Superior temporal gyrus (tissue), 1 donor: ENCODE measurements at regions not wholly inside any gene's neighbourhood (a gene's known extent, or its start where the extent isn't known, plus 50 kb on each side); places are given as distances from the start of the nearest gene placed in this dataset.
"Not testable (repeated sequence)": the region's sequence is repeated elsewhere in the genome, so short reads cannot be mapped to it uniquely, and the experiment has no call there.

Experiments used
- DNase-seq: peaks from one replicate; pipeline ENCODE4 v3.0.0-alpha.2; 2016; ENCODE audit errors: extremely low spot score

DNA sequence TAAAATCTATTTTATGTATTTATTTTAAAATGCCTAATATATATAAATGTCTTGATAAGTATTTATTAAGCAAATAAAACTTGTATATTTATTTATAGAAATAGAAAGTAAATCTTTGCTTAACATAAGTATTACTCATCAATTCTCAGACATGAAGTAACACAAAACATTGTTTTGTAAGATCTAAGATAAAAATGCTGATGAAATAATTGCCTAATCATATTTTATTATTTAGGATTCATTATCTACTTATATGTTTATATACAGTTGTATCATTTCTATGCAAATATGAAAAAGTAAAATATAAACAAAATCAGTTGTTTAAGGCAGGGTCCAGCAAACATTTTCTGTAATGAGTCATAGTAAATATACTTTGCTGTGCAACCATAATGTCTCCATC, 507.8 kb upstream of the CNTN5 start:
- DNase-seq = no peak

GRCh38 chr11:98531576-98531975, 489.2 kb upstream of the CNTN5 start:
- no peak for DNase-seq

DNA sequence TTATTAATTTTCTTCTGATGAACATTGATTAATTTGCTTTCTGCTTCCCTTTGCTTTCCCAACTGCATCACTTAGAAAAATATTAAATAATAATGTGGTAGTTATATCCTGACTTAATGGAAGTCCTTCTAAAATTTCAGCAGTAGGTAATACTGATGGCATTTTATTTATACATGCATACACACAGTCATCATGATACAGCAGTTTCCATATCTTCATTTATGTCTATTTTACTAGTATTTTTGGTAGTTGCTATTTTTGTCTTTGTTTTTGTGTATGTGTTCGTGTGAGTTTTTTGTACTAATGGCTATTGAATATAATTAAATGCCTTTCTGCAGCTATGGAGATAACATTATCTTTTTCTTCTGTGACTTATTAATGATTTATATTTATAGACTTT, 484.7 kb upstream of the CNTN5 start:
- no peak for DNase-seq

DNA sequence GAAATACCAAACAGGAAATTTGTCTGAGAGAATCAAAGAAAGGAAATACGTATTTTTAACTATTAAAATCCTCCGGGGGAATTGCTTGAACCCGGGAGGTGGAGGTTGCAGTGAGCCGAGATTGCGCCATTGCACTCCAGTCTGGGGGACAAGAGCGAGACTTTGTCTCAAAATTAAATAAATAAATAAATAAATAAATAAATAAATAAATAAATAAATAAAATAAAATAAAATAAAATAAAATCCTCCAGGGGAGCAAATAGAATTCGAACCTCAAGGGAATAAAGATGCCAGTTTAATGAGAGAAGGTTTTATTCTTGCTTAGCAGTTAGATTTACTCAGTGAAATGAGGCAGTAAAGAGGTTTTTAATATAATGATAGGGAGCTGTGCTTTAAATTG, 482.4 kb upstream of the CNTN5 start:
- not testable (repeated sequence) for DNase-seq

- DNase-seq = no peak
These were observed 475.1 kb upstream of the CNTN5 start for GRCh38 chr11:98545544-98546175.

DNA sequence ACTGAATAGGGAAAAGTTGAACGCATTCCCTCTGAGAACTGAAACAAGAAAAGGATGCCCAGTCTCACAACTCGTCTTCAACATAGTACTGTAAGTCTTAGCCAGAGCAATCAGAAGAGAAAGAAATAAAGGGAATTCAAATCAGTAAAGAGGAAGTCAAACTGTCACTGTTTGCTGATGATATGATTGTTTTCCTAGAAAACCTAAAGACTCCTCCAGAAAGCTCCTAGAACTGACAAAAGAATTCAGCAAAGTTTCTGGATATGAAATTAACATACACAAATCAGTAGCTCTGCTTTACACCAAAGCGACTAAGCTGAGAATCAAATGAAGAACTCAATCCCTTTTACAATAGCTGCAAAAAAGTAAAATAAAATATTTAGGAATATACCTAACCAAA, 471.2 kb upstream of the CNTN5 start:
- no peak for DNase-seq

GRCh38 chr11:98559961-98560360, 460.8 kb upstream of the CNTN5 start:
- DNase-seq = no peak

- no peak for DNase-seq
These were observed 459.5 kb upstream of the CNTN5 start for GRCh38 chr11:98561252-98561651.

DNA sequence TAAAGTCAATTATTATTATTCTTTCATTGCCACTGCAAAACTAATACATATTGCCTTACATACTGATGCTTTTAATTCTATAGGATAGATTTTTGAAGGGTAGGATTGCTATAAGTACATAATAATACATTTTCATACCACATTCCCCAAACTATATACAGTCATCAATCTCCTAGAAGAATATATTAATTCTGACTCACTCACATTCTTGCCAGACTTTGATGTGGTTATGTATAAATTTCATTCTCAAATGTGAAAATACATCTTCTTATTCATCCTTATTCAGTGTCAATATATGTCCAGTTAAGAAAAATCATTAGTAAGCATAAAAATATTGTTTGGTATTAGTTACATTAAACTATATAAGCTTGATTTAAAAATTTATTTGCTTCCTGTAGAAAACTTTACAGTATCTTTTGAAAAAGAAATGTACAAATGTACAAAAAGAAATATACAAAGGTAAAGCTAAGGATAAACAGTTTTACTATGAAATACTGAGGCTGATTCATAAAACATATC, 458.8 kb upstream of the CNTN5 start:
- no peak for DNase-seq

GRCh38 chr11:98564233-98564632, 456.5 kb upstream of the CNTN5 start:
- no peak for DNase-seq

- no peak for DNase-seq
These were observed 455.9 kb upstream of the CNTN5 start for GRCh38 chr11:98564881-98565280.

GRCh38 chr11:98565311-98565710, 455.4 kb upstream of the CNTN5 start:
- DNase-seq = no peak

- DNase-seq = no peak
These were observed 453.8 kb upstream of the CNTN5 start for GRCh38 chr11:98566978-98567377.

DNA sequence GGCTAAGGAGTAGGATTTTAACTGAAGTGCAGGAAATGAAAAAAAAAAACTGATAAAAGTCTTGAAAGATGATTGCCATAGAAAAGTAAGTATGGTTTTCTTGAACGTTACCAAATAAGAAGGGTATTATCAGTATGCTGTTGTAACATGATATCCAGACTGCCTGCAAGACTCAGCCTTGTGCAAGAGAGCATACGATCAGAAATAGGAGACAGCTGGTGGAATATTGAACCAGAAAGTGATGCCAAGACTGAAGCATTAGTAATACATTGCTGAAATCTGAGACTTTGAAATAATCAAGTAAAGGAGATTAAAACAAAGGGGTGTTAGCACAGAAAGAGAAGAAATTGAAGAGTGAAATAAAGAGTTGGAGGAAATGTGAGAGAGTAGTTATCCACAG, 452.7 kb upstream of the CNTN5 start:
- no peak for DNase-seq

DNA sequence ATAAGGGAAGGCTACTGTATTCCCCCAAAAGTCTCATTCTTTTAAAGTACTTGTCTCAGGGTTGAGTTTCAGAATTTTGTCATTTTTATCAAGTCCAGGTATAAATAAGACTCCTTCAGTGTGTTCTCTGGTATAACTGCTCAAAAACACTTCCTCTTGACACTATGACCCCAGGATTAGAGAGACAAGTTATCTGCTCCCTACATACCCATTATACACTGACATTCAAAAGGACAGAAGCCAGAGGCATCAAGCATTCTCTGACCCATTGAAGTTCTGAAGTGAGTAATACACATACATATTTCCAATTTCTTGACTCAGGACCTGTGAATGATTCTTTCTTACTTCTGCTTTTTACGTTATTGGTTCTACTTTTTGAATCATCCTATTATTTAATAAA, 447.8 kb upstream of the CNTN5 start:
- DNase-seq = no peak

DNA sequence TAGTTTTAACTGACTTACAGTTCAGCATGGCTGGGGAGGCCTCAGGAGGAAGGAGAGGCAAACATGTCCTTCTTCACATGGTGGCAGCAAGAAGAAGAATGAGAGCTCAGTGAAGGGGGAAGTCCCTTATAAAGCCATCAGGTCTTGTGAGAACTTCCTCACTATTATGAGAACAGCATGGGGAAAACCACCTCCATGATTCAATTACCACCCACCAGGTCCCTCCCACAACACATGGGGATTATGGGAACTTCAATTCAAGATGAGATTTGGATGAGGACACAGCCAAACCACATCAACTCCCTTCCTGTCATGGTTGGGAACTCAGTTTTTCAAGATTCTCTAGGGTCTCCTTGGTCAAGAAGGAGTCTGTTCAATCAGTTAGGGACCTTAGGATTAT, 432.9 kb upstream of the CNTN5 start:
- no peak for DNase-seq

GRCh38 chr11:98589967-98590366, 430.8 kb upstream of the CNTN5 start:
- DNase-seq = no peak

- DNase-seq = no peak
These were observed 420.6 kb upstream of the CNTN5 start for GRCh38 chr11:98600103-98600502.

DNA sequence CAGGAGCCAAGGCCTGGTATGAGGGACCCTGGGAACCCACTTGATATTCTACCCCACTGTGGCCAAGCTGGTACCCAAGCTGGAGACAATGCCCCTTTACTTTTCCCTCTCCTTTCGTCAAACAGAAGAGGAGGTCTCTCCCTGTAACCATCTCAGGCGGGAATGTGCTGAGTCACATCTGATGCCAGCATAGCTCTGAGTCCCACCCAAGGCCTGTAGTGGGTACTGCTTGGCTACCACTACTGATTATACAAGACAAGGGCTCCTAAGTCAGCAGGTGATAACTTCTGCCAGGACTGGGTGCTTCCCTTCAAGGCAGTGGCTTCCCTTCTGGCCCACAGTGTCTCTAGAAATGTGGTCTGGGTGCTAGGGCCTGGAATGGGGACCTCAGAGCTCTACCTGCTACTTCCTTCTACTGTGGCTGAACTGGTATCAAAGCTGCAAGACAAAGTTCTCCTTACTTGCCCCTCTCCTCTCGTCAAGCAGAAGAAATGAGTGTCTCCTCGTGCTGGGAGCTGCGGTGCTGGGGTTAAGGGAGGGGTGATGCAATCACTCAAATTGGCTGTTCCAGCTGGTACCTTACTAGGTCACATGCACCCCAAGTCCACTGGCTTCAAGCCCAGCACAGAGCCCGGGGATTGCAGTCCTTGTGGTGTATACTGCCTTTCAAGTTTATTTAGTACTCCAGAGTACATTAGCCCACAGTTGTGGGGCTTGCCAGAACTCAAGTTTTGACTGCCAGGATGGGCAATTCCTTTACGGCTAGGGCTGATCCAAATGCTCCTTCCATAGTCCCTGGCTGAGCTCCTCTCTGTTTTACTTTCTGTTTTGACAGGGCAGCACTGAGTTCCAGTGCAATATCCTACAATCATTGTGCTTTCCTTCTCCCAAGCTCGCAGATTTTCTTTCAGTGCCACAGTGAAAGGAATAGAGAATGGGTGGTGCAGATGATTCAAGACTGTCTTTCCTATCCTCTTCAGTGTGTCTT, 419.7 kb upstream of the CNTN5 start:
- DNase-seq = no peak

DNA sequence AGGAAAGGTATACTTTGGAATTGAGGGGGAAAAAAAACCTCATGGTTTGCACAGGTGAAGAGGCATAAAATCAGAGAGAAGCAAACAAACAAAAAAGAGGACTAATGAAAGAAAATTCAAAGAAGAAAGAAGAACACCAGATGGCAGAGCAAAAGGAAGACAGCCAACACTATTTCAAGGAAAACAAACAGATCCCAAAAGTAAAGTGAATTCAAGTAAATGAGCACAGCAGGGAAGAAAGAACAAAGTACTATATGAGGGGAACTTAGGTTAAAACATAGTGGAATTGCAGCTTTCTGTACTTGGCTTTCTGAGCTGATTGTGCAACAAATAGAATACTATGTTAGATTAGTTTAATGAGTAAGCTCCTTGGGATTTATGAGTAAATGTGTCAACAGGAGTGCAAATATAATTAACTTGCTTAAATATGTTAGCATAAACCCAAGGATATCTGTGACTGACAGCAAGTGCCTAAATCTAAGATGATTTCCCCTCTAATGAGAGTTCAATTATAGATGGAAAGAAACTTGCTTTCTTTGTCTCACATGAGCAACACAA, 404.6 kb upstream of the CNTN5 start:
- no peak for DNase-seq

DNA sequence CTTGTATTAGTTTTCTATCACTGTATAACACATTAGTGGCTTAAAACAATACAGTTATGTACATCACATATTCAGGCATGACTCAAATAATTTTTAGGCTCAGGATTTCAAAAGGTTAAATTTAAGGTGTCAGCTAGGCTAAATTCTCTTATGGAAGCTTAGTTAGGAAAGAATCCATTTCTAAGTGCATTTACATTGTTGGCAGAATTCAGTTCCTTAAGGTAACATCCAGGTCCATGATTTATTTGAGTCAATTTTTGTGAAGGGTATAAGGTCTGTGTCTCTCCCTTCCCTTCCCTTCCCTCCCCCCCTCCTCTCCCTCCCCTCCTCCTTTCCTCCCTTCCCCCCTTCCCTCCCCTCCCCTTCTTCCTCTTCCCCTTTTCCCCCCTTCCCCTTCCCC, 399.0 kb upstream of the CNTN5 start:
- DNase-seq = no peak

GRCh38 chr11:98625526-98625925, 395.2 kb upstream of the CNTN5 start:
- DNase-seq = no peak

DNA sequence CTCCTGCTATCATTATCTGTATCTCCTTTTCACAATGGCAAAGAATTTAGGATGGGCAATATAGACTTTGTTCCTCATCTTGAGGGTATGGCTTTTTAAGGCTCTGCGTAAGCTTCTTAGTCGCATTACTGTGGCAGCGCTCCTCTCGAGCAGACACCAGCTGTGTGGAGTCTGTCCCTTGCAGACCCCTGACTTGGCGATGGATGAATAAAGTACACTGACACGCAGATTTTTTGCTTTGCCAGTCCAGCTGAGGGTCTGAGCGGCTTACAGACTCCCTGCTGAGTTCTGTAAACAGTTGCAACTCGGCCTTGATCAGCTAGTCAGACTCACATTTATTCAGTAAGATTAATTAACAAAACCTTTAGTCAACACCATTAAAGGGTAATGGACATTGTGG, 390.0 kb upstream of the CNTN5 start:
- DNase-seq = no peak
